Renal pelvis (tissue), 1 donor: ENCODE measurements at regions not wholly inside any gene's neighbourhood (a gene's known extent, or its start where the extent isn't known, plus 50 kb on each side); places are given as distances from the start of the nearest gene placed in this dataset.
"Not testable (repeated sequence)": the region's sequence is repeated elsewhere in the genome, so short reads cannot be mapped to it uniquely, and the experiment has no call there.

ENCODE experiments used
- DNase-seq: peaks from one replicate; pipeline ENCODE4 v3.0.0-alpha.2; 2013

DNA sequence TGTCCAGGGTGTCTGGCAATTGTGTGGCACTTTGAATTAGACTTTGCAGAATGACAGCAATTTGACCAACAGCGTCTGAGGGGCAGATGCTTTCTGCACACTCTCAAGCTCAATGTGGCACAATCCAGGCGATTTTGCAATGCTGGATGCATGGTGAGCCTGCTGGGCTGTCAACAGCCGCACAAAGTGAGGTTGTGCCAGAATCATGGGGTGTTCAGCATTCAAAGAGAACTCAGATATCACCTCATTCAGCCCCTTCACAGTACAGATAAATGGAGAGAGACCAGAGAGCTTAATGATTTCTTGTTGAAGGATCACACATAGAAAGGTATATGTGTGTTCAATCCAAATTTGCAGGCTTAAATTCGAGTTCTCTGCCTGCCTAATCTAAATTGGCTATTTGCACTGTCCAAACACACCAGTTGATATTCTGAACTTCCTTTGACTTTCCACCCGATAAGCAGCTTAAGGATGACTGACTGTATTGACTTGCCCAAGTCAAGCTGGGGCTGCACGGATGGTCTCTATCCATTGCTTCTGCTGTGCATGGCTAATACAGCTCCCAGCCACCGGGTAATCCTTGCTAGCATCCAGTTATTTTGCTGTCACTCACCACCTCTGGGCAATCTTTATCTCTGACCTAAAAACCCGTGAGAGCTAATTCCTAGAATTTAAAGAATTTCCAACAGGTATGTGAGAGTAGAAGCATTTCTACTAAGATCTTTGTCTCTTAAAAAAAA is 157.9 kb upstream of the TAS2R1 start:
- DNase-seq = no peak

DNA sequence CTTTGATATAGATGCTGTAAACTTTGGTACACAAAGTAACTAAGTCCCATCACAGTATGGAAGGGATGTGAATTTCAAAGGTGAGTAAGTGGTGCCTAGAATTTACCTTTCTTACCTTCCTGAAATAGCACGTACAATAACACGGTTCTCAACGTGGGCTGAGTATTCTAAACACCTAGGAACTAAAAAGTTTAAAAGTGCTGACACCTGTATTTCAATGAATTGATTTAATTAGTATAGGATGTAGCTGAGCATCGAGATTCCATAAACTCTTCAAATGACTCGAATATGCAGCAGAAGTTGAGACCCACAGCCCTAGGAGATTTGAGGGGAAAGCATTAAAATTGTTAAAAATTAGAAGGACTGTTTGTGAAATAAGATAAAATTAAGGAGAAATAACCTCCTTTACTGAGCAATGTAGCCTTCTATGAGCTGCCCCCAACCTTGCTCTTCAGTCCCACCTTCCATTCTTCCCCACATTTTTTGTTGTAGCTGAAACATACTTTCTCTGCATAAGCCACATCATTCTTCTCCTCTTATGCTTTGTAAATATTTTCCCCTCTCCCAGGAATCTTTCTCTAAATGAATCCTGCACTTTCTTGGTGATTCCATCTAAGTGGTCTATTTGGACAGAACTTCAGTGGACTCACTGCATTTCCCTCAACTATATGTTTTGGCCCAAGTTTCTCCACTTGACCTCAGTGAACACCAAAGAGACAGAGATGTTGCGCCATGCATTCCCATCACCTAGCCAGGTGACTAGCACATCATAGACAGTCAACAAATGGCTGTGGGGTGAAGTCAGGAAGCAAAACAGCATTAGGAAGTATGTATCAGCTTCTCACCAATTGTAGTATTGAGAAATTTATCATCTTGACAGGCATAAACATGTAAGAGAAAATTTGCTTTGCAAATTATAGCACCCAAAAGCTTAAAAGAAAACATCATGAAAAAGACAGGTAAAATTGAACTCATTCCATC is 156.5 kb upstream of the TAS2R1 start:
- no peak for DNase-seq

DNA sequence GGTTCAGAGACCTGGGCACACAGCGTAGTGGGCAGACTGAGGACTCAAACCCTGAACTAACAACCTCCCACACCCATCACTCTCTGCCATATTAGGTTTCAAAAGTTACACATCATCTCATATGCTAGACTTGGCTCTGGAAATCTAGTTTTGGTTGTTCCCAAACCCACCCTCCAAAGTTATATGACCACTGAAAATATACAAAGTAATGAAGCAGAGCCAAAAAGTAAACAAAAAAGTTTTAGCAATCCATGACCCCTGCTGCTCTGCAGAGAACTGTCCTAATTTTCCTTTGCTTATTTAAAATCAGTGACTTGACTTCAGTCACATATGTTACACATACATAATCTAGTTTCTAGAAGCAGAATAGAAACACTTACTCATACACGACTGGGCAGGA is 155.6 kb upstream of the TAS2R1 start:
- DNase-seq = no peak

DNA sequence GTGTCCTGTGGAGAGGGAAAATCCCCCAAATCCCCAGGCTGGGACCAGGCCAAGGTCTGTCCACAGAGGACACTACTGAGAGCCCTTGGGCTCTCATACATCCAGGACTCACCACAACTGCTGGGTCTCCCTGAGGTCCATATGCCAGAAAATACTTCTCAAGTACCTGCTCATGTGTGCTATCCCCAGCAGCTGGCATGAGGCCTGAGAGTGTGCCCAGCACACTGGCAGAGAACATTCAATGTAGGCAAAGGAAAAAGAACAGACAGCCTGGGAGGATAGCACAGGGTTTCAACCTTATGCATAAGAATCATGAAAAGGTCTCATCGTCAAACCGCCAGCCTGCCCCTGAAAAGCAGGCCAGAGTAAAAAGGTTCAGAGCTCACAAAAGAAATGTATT is 154.1 kb upstream of the TAS2R1 start:
- DNase-seq = no peak

DNA sequence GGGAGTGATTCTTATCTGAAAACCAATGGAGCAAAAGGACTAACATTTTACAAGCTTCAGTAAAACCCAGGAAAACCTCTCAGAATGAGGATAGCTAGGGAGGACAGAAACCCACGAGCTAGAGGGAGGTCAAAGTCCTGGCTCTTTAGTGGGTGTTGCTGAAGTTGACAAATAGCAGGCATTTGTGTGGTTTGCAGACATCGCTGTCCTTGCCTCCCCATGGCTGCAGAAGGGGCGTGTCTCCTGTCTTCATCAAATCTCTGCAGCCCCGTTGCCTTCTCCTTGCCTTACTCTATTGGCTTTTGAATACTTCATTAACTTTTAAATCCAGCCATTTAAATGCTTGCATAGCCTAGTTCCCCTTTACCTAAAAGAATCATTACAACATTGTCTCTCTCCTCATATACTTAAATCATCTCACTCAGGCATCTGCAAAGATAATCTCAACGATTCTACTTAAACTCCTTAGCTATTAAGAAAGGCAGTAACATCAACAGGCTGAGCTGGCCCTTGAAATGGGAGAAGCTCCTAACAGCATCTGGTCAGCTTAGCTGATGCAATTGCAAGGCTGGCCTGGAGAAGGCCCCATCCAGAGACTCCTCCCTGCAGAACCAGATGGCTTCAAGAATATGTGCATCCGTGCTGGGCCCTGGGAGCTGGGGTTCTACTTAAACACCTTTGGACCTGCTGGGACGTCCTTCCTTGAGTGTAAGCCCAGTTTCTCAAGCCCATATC is 152.8 kb upstream of the TAS2R1 start:
- no peak for DNase-seq

DNA sequence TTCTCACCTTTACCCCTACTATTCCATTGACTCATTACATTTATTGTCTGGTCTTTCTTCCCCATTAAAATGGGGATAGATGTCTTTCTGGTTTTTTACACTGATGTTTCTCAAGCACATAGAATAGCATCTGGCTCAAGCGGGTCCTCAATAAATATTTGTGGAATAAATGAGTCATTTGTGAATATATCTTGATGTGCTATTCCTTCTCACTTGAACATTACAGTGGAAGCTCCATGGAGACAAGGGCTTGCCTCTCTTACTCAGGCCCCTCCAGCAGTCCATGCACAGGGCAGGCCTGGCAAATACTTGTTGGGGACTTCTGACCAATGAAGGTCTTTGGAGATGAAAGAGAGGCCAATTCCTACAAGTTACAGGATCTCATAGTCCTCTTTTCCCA is 151.7 kb upstream of the TAS2R1 start:
- no peak for DNase-seq

DNA sequence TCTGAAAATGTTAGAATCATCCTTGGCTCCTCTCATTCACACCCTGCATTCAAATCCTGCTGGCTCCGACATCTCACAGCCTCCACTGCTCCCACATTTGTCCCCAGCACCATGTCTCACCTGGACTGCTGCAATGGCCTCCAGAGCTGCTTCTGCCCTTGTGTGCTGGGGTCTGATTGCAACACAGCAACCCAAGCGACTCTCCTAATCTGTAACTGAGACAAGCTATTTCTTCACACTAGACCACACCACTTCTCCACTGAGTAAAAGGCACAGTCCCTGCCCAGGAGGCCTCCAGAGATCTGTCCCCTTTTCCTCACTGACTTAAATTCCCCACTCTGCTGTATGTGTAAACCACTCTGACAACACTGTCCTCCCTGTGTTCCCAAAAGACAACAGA is 151.1 kb upstream of the TAS2R1 start:
- no peak for DNase-seq

DNA sequence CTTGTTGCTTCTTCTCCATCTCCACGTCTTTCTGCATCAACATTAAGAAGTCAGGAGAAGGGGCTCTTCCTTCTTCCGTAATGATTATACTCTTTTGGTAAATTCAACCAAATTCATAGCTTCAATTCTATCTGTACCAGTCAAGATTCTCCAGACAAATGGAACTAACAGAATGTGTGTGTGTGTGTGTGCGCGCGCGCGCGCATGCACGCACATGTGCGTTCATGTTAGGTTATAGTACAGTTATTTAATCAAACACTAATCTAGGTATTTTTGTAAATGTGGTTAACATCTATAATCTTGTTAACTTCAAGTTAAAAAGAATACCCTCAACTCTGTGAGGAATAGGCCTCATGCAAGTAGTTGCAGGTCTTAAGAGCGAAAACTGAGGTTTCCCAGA is 150.3 kb upstream of the TAS2R1 start:
- no peak for DNase-seq

DNA sequence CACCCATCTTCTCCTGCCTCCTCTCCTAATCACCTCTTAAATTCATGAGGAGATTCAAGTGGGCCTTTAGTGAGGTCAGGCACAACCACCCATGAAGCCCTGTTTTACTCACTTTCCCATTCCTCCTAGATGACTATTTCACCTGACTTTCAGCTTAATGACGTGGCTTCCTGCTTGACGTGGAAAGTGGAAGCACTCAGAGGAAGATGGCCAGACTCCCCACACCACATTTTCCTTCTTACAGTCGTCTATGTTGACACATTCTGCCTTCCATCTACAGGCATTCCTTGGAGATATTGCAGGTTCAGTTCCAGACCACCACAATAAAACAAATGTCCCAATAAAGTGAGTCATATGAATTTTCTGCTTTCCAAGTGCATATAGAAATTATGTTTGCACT is 146.4 kb upstream of the TAS2R1 start:
- DNase-seq = no peak

DNA sequence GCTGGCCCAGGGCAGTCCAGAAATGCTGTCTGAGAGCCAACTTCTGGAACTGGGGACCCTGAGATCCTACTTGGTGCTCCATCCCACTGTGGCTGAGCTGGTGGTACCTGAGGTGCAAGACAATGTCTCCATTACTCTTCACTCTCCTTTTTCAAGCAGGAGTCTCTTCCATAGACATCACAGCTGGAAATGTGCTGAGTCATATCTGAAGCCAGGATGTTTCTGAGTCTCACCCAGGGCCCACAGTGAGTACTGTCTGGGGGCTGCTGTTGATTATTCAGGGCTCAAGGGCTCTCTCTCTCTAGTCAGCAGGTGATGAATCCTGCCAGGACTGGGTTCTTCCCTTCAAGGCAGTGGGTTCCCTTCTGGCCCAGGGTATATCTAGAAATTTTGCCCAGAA is 145.2 kb upstream of the TAS2R1 start:
- no peak for DNase-seq

DNA sequence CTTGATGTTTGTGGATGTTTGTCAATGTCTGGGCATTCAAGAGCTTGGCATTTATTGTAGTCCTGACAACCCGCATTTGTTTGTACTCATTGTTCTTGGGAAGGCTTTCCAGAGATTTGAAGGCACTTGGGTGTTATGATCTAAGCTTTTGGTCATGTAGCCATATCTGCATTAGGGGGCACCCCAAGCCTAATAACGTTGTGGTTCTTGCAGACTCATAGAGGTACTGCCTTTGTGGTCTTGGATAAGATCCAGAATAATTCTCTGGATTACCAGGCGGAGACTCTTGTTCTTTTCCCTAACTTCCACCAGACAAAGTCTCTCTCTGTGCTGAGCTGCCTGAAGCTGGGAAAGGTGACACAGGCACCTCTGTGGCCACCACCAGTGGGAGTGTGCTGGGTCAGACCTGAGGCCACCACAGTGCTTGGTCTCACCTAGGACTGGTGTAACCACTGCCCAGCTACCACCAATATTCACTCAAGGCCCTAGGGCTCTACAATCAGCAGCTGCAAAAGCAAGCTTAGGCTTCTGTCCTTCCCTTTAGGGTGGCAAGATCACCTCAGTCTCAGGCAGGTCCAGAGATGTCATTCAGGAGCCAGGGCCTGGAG is 144.4 kb upstream of the TAS2R1 start:
- DNase-seq = no peak

DNA sequence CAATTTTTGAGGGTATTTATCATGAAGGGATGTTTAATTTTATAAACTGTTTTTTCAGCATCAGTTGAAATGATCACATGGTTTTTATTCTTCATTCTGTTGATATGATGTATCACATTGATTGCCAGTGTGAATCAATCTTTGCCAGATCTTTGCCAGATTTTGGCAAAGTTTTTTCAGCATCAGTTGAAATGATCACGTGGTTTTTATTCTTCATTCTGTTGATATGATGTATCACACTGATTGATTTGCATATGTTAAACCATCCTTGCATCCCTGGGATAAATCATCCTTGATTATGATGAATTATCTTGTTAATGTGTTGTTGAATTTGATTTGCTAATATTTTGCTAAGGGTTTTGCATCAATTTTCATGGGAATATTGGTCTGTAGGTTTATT is 140.9 kb upstream of the TAS2R1 start:
- DNase-seq = no peak

DNA sequence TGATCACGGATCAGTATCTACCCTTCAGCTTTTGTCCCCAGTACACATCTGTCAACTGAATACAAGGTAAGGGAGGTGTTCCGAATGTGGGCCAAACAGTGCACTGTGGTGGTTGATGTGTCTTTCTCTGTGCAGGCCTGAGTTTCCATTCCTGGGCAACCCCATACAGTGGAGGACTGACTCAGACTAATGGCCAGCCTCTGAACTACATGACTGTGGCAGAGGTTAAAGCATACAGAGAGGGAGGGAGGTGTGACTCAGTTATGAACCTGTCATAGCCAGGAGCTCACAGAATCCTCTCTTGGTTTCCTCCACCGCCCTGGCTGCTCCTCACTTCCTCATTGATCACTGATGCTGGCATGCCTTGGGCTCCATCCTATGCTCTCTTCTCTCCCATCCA is 136.4 kb upstream of the TAS2R1 start:
- DNase-seq = no peak

DNA sequence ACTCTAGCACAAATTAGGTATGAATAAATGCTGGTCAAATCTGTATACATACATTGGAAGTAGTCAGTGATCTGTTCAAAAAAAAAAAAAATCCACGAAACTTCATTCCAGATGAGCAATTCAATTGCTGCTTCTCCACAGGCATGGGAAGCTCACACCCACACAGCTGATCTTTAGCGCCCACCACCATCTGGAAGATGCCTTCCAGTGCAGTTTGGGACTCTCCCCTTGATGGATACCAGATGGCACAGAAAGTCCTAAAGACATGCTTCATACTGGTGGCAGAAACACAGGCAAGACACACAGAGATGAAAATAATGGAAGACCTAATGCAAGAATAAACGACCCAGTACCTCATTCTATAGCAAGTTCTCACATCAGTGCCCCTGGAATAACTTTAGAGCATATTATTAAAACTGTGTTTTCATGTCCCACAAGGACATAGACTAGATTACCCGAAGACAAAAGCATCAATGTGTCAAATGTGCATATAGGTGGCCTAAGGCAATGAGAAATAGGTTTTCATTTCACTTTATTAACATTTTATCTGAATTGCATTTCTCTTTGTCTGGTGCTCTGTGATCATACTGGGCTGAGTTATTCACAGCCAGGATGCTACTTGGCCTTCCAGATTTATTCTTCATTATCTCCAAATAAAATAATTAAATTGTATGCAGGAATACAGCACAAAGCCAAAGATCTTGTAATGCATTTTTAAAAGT is 135.4 kb upstream of the TAS2R1 start:
- no peak for DNase-seq

DNA sequence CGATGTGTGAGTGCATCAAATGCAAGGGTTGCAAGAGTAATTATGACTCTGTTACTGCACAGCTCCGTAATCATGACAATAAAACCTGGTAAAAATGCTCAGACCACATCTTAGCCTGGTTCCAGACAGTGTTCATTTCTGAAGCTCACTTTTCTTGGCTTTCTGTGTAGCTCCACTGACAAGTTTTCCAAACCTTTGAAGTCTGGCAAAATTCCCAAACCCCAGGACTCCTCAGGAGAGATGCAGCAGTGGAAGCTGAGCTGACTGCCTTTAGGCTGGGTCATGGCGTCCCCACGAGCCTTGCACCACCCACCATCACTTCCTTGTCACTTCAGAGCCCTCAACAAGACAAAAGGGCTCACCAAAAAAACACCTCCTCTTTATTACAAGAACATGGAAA is 131.6 kb upstream of the TAS2R1 start:
- no peak for DNase-seq

DNA sequence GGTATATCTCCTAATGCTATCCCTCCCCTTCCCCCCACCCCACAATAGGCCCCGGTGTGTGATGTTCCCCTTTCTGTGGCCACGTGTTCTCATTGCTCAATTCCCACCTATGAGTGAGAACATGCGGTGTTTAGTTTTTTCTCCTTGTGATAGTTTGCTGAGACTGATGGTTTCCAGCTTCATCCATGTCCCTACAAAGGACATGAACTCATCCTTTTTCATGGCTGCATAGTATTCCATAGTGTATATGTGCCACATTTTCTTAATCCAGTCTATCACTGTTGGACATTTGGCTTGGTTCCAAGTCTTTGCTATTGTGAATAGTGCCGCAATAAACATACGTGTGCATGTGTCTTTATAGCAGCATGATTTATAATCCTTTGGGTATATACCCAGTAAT is 122.5 kb upstream of the TAS2R1 start:
- DNase-seq = not testable (repeated sequence)

DNA sequence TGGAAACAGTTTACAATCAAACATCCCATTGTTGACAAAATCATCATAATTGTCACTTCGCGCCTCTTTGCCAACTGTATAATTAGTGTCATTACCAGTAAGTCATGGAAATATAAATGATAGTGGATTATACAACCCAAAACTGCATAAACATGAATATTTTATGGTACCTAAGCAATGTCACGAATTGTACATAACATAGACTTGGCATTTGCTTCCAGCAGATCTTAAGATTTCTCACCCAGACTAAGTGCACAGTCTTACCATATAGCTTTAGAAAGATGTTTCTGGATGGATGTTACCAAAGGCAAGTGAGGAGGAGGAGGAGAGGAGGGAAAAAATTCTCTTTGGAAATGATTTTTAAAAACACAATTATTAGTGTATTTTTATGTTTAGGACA is 113.4 kb upstream of the TAS2R1 start:
- no peak for DNase-seq

DNA sequence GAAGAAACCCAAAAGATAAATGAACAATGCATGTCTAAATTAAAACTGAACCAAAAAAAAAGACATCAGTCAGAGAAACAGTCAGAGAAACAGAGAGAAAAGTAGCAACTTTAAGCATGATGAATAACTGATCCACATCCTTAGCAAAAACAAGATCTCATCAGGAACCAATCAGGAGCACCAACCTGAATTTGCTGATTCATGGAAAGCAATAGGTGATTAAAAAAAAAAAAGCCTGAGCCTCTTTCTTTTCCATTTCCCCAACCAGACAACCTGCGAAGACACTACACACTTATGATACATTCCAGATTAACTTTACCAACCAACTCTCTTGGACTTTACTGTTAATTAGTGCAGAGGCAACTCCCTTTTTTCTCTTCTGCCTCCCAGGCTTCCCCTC is 112.7 kb upstream of the TAS2R1 start:
- no peak for DNase-seq

DNA sequence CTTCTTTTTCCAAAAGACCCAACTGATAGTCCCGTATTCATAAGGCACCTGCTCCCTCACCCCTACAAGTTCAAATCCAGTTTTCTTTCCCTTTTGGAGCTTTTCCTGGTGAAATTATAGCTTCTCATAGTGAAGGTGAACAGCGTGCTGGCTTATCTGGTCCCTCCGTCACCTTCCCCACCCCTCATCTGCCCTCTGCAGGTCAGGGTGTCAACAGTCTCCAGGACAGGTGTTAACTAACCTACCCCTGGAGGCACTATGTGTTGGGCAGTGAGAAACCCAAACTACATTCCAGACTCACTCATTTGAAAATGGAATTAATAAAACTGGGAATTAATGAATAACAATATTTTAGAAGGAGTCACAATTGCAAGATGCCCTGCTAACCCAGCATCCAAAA is 109.0 kb upstream of the TAS2R1 start:
- no peak for DNase-seq

DNA sequence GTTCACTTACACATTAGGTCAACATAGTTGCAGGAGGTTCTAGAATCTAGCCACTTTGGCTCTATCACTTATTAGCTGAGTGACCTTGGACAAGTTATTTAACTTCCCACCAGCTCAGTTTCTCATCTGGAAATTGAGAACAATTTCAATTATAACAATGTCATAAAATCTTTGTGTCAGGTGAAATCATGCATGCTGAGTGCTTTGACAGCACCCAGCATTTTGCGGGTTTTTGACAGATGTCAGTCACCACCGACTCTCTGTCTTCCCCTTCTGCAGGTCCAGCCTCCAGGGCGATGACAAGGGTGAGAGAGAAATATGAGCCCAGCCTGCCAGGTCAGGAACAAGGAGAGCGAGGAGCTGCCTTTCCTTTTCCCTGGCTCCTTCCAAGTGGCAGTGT is 107.1 kb upstream of the TAS2R1 start:
- DNase-seq = no peak

DNA sequence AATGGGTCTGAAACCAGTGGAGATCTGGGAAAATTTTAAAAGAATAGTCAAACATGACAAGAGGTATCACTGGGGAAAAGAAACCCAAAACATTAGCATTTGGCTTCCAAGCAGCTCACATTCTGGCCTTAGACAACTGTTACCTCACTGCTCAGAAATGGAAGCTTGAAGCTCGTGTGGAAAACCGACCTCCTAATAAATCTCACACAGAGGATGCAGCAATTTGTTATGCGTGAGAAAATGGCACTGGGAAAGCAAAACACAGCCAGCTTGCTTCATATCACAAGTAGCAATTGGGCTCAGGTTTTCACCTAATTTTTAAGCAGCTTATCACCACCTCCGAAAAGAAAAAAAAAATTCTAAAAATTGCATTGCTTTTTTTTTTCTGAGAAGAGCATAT is 103.3 kb upstream of the TAS2R1 start:
- no peak for DNase-seq

DNA sequence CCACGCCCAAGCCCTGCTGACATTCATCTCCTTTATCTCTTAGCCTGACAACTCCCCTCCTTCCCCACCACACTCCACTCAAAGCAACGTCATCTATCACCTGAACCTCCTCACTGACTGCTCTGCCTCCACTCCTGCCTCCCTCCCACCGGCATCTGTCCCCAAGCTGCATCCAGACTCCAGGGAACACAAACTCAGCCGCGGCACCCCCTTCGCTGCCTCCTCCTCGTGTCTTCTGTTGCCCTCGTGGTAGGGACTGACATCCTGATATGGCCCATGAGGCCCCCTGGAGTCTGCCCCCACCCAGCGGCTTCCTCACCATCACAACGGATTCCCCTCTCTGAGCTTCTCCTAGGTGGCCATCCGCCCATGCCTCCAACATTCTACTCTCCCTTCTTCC is 101.0 kb upstream of the TAS2R1 start:
- DNase-seq = no peak
